GDM1 (cell line): ENCODE measurements at regions not wholly inside any gene's neighbourhood (a gene's known extent, or its start where the extent isn't known, plus 50 kb on each side); places are given as distances from the start of the nearest gene placed in this dataset.

Source experiments
- DNase-seq: peaks from one replicate; lab custom pipeline; 2025; lab: John Stamatoyannopoulos, UW

DNA sequence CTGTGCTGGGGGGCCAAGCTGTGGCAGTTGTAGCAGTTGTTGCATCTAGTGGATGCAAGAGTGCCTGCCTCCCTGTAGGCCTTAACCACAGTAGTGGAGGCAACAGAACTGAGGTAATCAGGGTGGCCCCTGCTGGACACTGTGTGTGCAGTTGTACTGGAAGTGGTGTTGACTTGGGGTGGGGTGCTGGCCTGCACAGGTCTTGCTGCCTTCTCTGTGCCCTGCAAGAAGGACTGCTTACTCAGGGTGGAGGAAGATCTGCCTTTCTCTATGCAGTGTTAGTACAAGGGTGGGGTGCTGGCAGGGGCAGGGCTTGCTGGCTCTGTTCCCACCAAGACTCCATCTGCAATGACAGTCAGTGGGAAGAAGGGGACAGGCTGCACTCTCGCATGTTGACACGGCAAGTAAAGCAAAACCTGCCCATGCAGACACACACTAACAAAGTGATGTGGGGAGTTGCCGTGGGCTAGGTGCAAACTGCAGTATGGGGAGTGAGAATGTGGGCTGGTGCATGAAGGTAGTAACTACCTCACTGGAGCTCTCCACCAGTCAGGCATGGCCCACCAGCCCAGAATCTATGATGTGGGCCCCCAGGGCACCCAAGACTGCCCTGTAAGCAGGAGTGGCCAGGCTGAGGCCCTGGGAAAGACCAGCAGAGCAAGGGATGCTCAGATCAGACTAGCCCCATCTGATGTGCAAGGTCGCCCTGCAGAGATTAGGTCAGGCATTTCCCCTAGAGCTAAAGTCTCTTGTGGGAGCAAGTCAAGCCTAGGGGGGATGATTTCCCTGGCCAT is 594.9 kb downstream of the TECRL start:
- no peak for DNase-seq

- no peak for DNase-seq
These were observed 610.1 kb downstream of the TECRL start for GRCh38 chr4:63799166-63799565.

DNA sequence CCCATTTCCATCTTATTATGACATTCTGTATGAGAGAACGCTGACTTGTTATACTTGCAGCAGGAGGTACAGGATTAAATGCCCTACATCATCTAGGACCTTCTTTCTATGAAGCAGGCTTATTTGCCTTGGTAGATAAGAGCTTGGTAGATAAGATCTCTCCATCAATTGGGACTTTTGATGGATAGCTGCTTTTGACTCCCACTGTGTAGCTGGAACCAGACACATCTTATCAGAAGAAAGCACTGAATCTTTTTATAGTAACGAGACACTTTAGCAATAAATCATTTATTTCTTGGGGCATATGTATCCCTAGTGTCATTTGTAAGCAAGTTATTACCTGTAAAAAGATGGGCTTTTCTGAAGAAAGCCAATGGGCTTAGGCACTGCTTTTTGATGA is 613.9 kb downstream of the TECRL start:
- DNase-seq: no peak

DNA sequence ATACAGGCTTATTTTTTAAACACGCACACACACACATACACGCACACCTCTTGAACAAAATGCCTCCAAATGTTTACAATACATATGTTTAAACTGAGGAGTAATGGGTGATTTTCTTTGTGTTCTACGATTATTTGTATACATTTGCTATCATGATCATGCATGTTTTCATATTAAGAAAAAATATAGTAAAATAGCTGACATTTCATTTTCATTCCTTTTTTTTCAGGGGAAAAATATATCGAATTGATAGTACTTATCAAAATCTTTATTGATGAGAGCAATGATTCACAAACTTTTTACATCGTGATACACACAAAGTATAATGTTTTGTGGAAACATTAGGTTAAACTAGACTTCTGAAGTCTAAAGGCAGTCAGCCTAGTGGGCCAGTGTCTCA is 618.9 kb downstream of the TECRL start:
- DNase-seq: no peak

DNA sequence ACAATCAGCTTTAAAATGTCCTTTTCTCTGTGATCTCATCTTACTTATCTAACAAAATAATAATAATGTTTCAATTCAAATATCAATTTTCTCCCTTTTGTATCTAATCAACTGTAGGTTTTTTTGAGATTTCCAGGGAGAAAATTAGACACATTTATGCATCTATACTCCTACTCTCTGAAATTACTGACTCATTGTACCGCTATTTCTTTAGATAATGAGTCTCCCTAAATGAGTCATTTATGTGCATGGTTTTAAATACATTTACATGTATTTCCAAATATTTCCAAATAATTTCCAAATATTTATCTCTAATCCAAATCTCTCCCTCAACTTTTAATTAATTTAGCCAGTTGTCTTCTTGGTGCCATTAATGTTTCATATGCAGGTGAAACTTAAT is 621.0 kb downstream of the TECRL start:
- no peak for DNase-seq

DNA sequence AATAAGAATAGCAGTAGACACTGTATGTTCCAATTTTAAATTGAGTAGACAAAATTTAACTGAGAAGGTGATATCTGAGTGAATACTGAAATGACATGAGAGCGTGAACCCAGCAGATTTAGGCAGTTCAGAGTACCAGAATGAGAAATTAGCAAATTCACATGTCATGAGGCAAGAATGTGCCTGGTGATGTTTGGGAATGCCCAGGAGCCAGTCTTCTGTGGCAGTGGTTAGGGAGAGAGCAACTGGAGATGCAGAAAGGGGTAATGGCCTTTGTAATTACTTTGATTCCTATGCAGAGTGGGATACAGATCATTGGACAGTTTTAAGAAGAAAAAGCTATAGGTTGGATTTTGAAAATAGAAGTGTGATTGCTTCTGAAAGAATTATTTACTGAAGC is 621.9 kb downstream of the TECRL start:
- DNase-seq: no peak

DNA sequence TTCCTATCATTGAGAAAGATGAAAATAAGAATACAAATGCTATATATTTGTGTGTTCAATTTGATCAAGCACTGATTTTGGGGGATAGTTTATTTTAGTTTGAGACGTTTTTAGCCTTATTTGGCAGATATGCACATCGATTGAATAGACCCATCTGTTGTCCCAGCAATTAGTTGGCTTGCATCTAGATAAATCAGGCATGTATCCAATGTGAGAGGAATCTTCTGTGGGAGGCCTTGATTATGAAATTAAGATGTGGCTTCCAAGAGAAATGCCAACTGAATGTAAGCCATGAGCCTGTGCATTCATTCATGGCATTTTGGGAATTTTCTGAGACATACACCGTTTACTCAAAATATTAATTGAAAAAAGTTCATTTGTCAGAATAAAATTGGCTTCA is 623.1 kb downstream of the TECRL start:
- no peak for DNase-seq

DNA sequence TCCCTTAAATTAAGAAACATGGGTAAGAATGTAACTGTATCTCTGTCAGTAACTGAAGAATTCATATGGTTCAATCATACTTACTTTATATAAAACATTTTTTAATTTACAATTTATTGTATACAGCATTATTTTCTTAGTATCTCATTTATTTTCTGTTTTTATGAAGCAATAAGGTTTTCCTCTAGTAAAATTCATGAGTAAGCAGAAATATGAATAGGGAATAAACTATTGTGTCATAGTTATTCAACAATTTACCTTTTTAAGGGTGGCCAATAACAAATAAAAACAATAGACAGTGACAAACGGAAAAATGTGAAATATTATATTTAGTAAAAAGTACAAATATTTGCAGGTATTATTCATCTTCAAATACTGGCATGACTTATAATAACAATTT is 624.4 kb downstream of the TECRL start:
- no peak for DNase-seq

DNA sequence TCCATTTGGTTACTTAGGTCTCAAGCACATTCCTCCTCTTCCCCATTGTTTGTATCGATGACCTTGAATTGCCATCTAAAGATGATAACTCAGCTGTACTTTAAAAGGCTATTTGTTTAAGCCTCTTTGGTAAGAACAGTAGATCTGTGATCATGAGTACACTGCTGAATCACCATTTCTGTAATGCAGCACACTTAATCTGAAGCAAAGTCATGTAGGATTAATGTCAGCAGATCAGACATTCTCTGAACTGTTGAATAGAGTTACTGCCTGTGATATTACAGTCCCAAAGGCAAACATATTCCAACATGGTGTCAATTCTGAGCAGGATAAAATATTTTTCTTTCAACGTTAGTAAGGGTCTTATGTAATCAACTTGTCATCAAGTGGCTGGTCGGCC is 631.6 kb downstream of the TECRL start:
- no peak for DNase-seq

DNA sequence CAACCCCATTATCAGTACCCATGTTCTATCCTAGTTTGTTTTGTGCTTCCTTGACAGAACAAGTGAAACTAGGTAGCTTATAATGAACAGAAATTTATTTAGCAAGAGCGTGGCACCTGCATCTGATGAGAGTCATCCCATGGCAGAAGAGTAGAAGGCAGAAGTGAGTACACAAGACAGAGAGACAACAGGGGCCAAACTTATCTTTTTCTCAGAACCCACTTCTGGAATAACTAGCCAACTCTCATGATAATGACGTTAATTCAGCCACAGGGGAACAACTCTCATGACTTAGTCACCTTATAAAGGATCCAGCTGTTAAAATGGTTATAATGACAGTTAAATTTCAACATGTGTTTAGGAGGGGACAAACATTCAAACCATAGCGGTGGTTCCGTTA is 644.9 kb downstream of the TECRL start:
- DNase-seq: no peak

- DNase-seq: no peak
These were observed 651.3 kb downstream of the TECRL start for GRCh38 chr4:63757929-63758328.

DNA sequence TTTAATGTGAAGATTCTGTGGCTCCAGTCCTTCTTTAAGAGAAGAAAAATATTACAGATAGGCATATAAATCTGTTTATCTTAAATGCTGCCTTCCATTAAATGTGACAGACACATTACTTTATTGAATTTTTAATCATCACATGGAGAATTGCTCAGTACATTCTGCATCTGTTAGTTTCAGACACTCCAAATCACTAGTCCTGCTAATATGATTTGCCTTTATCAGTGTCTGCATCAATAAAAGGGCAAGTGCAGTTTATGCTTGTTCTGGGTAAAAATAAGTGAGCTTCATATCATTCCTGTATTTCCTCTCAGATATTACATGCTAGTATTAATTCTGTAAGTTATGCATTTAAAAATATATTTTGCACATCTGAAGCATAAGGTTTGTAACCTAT is 666.4 kb downstream of the TECRL start:
- no peak for DNase-seq

DNA sequence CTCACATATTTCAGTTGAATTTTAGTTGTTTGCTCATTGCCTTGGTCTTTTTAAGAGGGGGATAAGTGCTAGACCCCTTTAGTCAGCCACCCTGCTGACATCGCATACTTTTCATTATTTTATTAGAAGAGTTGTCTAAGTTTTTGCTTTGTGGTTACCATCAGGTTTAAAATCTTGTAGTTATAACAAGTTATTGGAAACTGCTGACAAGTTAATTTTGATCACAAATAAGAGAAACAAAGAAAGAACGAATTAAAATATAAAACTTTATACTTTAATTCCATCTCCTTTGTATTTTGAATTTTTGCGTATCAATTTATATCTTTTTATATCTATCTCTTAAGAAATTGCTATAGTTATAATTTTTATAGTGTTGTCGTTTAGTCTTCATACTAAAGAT is 679.7 kb downstream of the TECRL start:
- no peak for DNase-seq

DNA sequence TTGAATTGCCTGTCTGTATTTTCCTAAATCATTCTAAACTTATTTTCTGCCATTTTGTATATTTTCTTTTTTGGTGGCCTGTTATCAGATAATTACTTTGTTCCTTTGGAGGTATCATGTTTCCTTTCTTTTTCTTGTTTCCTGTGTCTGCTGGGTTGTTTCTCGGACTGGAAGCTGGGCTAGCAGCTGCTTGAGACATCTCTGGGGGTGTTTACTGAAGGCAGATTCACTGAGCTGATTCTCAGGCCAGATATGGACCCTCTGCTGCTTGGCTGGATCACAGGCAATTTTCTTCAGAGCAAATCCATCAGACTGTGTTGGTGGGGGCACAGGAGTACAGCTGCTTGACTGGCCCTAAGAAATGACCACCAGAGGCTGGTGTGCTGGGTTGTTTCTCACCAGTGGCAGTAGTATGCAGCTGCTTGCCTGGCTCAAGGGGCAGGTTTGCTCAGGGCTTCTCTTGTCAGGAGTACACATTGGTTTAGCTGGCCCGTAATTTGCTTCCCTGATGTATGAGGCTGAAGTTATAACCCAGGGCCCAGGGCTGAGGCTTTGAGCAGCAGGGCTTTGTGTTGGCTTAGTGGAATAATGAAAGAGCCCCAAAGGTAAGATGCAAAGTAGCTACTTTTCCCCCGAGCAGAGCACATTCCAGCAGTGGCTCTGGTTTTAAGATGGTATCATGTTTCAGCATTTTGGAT is 680.6 kb downstream of the TECRL start:
- DNase-seq: no peak

GRCh38 chr4:63717384-63717783 is 691.9 kb downstream of the TECRL start:
- DNase-seq: no peak

DNA sequence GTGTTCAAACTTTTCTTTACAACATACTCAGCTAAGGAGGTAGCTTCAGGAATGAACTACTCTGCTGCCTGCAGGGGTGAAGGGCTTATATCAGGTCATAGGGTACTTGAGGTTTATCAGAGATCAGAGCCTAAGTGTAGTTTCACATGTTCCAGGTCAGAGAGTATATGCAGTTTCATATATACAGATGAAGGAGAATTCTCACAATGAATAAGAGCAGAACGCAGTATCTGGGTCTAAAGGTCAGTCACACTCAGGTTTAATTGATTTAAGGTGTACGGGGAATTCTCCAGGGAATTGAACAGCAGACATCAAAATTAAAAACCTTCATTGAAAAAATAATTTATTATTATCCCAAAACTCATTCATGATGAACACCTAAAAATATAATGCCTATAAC is 700.6 kb downstream of the TECRL start:
- no peak for DNase-seq

GRCh38 chr4:63700569-63700968 is 708.7 kb downstream of the TECRL start:
- no peak for DNase-seq

DNA sequence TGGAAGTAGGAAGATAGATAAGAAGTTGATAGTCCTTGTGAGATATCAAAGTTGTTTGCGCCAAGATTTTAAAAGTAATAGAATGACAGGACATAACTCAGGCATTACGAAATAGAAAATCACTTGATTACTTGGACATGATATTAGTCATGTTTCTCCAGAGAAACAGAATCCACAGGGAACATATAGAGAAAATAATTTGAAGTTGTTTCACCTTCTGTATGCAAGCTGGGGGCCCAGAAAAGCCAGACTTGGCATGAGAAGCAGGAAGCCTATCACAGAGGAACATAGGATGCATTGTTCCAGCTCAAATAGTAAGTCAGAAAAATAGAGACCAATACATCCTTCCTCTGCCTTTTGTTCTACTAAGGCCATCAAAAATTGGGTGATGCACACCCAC is 715.9 kb downstream of the TECRL start:
- DNase-seq: no peak

GRCh38 chr4:63678358-63678931 is 730.8 kb downstream of the TECRL start:
- no peak for DNase-seq

- no peak for DNase-seq
These were observed 738.5 kb downstream of the TECRL start for GRCh38 chr4:63670735-63671134.

DNA sequence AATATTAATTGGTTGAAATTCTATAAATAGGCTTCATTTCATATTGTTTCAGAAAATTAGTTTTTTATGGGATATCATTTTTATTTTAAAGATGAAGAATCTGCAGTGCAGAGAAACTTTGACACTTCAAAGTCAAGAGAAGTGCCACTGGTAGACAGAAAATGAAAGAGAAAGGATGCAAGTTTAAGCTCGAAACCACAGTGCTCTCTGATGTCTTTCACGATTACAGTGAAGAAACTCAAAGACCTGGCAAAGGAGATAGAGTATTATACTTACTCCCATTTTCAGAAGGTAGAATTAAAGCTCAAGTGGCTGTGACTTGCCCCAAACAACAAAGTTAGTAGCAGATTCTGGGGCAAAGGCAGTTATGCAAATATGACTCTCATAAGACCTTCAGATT is 745.4 kb downstream of the TECRL start:
- DNase-seq: no peak

DNA sequence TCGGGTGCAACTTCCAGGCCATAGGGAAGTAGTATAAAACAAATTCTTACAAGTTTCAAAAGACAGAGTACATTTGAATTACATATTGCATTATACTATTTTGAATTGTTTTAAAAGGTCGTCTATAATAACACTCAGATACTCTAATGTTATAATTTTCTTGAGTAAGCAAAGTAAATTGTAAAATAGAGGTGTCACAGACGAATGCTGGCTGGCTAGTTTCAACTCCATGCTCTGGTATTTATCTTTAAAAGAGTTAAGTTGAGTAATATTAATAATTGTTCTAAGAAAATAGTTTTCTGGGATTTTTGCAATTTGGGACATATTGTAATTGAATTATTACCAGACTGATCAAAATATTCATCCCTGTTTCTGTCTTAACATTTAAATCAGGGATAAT is 764.9 kb downstream of the TECRL start:
- no peak for DNase-seq

GRCh38 chr4:63637270-63637669 is 772.0 kb downstream of the TECRL start:
- no peak for DNase-seq

- DNase-seq: no peak
These were observed 776.4 kb downstream of the TECRL start for GRCh38 chr4:63632858-63633257.
